CD4-positive, alpha-beta T cell treated with Interleukin-4 for 4 hours (primary cell): ENCODE measurements at regions not wholly inside any gene's neighbourhood (a gene's known extent, or its start where the extent isn't known, plus 50 kb on each side); places are given as distances from the start of the nearest gene placed in this dataset.
"Not testable (repeated sequence)": the region's sequence is repeated elsewhere in the genome, so short reads cannot be mapped to it uniquely, and the experiment has no call there.

ENCODE experiments used
- DNase-seq: peaks from one replicate; pipeline ENCODE4 v3.0.0-alpha.2; 2020

GRCh38 chr7:73170902-73171301, 85.1 kb upstream of the SPDYE9 start:
- not testable (repeated sequence) for DNase-seq

DNA sequence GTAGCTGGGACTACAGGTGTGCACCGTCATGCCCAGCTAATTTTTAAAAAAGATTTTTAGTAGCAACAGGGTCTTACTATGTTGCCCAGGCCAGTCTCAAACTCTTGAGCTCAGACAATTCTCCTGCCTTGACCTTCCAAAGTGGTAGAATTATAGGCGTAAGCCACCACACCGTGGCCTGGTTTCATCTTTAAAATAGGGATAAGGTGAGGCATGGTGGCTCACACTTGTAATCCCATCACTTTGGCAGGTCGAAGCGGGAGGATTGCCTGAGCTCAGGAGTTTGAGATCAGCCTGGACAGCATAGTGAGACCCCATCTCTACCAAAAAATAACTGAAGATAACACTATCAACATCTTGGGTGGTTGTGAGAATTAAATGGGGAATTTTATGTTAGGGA, 84.6 kb upstream of the SPDYE9 start:
- not testable (repeated sequence) for DNase-seq

GRCh38 chr7:73166152-73166551, 80.3 kb upstream of the SPDYE9 start:
- DNase-seq, result not testable (repeated sequence)

DNA sequence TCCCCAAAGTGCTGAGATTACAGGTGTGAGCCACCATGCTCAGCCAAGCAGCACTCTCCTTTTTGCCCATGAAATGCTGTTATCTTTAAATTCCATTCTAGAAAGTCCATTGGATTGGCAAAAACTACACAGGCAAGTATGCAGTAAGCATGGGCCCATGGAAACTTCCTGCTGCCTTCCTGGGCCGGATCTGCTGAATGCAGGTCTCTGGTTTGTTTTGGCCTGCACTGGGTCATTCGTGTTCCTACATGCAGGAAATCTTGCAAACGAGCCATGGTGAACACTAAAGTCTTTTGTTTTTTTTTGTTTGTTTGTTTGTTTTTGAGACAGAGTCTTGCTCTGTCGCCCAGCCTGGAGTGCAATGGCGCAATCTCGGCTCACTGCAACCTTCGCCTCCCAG, 76.8 kb upstream of the SPDYE9 start:
- not testable (repeated sequence) for DNase-seq

GRCh38 chr7:73161727-73162126, 75.9 kb upstream of the SPDYE9 start:
- DNase-seq, result not testable (repeated sequence)

GRCh38 chr7:73157169-73157661, 71.4 kb upstream of the SPDYE9 start:
- not testable (repeated sequence) for DNase-seq

- not testable (repeated sequence) for DNase-seq
Measured at GRCh38 chr7:73156510-73157168, 70.8 kb upstream of the SPDYE9 start.

DNA sequence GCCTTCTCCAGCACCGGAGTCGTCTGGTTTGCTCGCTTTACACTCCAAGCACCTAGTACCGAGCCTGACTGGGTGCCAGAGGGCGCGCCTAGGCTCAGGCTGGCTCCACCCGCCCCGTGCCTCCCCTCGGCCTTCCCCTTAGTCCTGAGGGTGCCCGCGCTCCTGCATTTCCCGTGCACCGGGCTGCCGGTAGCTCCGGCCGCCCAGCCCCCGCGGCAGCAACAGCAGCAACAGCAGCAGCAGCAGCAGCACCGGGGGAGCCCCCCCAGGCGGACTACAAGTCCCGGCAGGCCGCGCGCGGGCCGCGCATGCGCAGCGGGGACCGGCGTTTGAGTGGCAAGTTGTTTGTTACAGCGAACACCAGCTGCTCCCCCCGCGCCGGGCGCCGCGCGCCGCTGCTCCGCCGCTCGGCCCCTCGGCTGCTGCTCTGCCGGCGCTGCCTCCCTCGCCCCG, 68.8 kb upstream of the SPDYE9 start:
- DNase-seq, result peak; percentile 88

DNA sequence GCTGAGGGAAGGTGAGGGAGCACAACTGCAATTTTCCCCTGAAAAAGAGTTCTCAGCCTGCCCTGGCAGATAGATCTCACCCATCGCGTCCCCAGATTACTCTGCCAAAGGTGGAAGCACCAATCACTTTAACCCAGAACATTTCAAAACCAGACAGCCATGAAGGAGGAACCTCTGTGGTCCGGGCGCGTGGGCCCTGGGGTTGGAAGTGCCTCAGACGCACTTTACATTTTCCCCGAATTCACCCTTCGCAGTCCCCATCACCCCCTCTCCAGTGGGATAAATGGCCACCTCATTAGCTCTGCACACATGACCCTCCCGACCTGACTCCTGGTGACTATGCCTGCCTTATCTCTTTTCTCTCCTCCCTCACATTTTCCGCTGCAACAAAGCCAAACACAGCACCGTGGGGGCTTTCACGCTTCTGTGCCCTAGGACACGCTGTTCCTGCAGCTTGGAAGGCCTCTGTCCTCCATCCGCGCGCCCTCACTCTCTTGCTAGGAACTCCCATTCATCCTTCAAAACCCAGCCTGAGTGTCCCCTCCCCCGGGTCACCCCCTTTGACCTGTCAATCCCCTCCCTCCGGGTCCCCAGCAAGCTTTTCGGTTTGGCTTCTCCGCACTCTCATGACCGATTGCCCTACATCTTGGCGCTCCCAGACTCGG, 68.2 kb upstream of the SPDYE9 start:
- not testable (repeated sequence) for DNase-seq

DNA sequence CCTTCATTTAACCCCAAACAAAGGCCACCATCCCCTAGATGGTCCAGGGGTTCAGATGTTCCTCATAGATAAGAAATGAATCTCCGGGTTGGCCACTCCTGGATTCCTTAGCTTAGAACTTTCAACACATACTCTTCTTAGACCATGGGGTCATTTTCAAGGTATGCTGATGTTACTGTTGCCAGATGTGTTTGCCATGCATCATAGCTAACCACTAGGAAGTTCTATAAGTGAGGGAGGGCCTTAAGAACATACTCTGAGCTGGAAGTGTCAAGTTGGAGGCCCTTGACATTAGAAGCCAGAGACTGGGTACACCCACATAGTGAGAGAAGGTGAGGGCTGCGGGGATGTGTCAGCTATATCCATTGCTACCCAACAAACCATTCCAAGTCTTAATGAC, 62.7 kb upstream of the SPDYE9 start:
- DNase-seq, result not testable (repeated sequence)

- DNase-seq, result not testable (repeated sequence)
Measured at GRCh38 chr7:73147681-73148080, 61.8 kb upstream of the SPDYE9 start.

- DNase-seq, result not testable (repeated sequence)
Measured at GRCh38 chr7:73143993-73144392, 58.2 kb upstream of the SPDYE9 start.

DNA sequence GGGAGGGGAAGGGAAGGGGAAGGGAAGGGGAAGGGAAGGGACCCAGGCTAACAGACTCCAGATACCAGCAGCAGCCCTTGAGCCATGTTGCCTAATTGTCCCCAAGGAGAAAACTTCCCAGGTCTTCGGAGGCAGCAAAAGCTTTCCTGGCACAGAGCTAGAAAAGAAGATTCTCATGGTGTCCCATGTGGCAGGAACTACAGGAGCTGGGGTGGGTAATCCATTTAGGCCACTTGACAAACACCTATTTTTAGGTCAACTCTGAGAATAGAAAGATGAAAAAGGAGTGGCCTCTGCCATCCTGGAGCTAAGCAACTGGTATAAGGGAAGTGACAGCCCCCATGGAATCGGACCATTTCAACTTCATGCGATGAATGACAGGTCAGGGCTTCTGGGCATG, 52.1 kb upstream of the SPDYE9 start:
- not testable (repeated sequence) for DNase-seq
